ENCODE measurements at regions not wholly inside any gene's neighbourhood (a gene's known extent, or its start where the extent isn't known, plus 50 kb on each side); places are given as distances from the start of the nearest gene placed in this dataset.

DNA sequence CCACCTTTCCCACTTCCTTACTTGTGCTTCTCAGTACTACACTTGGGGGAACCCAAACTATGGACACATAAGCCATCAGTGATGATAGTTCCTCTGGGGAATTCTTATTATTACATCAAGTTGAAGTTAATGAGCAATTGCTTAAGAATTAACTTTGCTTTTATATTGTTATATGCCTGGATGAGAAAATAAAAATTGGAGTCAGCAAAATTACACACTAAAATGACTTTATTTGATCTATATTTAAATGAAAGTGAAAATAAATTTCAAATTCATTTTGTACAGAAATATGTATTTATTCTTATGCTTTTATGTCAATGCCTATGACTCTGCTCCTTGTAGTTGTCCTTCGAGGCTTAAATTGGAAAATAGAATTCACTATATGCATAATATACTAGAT is 149.4 kb upstream of the KCND2 start:
- no peak overlapping the region for H3K27ac ChIP-seq
- FAIRE-seq (no peak), DNase-seq (ENCODE audit: low read depth in 1 of 2, low spot score in 1 of 2) (no peak), ATAC-seq (no peak)
- no peak overlapping the region for H3K4me3 ChIP-seq
- no peaks in the 10 kb centered on the region for H3K4me1 ChIP-seq
- H3K9me3 ChIP-seq: no peaks in the 10 kb centered on the region
- TF ChIP-seq JUNB (IDR thresholded peaks at IDR 0.05) (no peak), HOXB5 (CRISPR knock-in tag; IDR thresholded peaks at IDR 0.05) (no peak), MAZ (IDR thresholded peaks at IDR 0.05; ENCODE audit: borderline replicate concordance, low read depth, low read length) (no peak), GATA3 (IDR thresholded peaks at IDR 0.05; ENCODE audit: borderline replicate concordance) (no peak), NFE2L2 (conservative IDR thresholded peaks at IDR 0.05; ENCODE audit: low read length) (no peak), RARB (CRISPR knock-in tag; IDR thresholded peaks at IDR 0.05) (no peak), CBX8 (IDR thresholded peaks at IDR 0.05) (no peak), POLR2AphosphoS2 (conservative IDR thresholded peaks at IDR 0.05; ENCODE audit: low read length) (no peak), ZSCAN20 (CRISPR knock-in tag; IDR thresholded peaks at IDR 0.05) (no peak), CBX2 (IDR thresholded peaks at IDR 0.05; ENCODE audit: borderline replicate concordance, low read depth) (no peak), KDM1A (IDR thresholded peaks at IDR 0.05; ENCODE audit: low read depth) (no peak), JUN (IDR thresholded peaks at IDR 0.05) (no peak)
- TF ChIP-seq, protein P1, sequence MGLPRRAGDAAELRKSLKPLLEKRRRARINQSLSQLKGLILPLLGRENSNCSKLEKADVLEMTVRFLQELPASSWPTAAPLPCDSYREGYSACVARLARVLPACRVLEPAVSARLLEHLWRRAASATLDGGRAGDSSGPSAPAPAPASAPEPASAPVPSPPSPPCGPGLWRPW (IDR thresholded peaks at IDR 0.05): no peak
- TF ChIP-seq, protein P2, sequence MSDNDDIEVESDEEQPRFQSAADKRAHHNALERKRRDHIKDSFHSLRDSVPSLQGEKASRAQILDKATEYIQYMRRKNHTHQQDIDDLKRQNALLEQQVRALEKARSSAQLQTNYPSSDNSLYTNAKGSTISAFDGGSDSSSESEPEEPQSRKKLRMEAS (IDR thresholded peaks at IDR 0.05): no peak
- TF ChIP-seq, protein P3, sequence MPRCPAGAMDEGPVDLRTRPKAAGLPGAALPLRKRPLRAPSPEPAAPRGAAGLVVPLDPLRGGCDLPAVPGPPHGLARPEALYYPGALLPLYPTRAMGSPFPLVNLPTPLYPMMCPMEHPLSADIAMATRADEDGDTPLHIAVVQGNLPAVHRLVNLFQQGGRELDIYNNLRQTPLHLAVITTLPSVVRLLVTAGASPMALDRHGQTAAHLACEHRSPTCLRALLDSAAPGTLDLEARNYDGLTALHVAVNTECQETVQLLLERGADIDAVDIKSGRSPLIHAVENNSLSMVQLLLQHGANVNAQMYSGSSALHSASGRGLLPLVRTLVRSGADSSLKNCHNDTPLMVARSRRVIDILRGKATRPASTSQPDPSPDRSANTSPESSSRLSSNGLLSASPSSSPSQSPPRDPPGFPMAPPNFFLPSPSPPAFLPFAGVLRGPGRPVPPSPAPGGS (IDR thresholded peaks at IDR 0.05): no peak
- TF ChIP-seq, protein P4, sequence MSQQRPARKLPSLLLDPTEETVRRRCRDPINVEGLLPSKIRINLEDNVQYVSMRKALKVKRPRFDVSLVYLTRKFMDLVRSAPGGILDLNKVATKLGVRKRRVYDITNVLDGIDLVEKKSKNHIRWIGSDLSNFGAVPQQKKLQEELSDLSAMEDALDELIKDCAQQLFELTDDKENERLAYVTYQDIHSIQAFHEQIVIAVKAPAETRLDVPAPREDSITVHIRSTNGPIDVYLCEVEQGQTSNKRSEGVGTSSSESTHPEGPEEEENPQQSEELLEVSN (IDR thresholded peaks at IDR 0.05; ENCODE audit: borderline replicate concordance, low read depth): no peak
- CTCF ChIA-PET: no interaction called here
- no peak overlapping the region for H3K4me2 ChIP-seq
- 5% methylated on average over 1 of the region's 1 CpG for WGBS (ENCODE audit: missing lambda C conversion rate)
- POLR2A ChIA-PET: no interaction called here

DNA sequence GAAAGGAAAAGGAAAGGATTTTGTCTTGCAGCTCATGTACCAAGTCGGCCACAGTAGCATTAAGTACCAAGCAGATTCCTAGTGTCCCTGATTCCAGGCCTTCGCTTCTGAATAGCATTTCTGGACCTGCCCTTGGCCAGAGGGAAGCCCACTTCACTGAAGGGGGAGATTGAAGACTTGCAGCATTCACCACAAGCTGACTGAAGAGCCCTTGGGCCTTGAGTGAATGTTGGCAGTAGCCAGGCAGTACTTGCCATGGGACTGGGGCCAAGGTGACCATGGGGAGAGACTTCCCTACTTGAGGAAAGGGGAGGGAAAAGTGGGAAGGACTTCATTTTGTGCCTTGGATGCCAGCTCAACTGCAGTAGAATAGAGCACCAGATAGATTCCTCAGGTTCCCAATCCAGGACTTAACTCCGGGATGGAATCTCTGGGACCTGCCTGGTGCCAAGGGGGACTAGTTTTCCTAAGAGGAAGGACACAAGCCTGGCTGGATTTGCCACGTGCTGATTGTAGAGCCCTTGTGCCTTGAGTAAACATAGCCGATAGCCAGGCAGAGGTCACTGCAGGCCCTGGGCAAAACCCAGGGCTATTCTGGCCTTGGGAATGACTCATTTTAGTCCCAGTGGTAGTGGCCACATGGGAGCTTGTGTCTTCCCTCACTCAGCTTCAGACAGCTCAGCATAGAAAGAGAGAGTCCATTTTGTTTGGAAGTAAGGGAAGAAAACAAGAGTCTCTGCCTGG is 141.7 kb upstream of the KCND2 start:
- H3K4me2 ChIP-seq: no peak overlapping the region
- H3K27ac ChIP-seq: no peak overlapping the region
- ATAC-seq: no peak
- H3K4me1 ChIP-seq: no peaks in the 10 kb centered on the region
- POLR2A ChIA-PET: no interaction called here
- TF ChIP-seq EHF (CRISPR knock-in tag; IDR thresholded peaks at IDR 0.05) (no peak), TFCP2L1 (CRISPR knock-in tag; IDR thresholded peaks at IDR 0.05) (no peak)
- FAIRE-seq: no peak
- CTCF ChIA-PET: no interaction called here
- no peaks in the 10 kb centered on the region for H3K9me3 ChIP-seq
- DNase-seq (ENCODE audit: low read depth in 1 of 2, low spot score in 1 of 2): no peak
- 0% methylated on average over 3 of the region's 5 CpGs for WGBS (ENCODE audit: missing lambda C conversion rate)
- no peak overlapping the region for H3K4me3 ChIP-seq

DNA sequence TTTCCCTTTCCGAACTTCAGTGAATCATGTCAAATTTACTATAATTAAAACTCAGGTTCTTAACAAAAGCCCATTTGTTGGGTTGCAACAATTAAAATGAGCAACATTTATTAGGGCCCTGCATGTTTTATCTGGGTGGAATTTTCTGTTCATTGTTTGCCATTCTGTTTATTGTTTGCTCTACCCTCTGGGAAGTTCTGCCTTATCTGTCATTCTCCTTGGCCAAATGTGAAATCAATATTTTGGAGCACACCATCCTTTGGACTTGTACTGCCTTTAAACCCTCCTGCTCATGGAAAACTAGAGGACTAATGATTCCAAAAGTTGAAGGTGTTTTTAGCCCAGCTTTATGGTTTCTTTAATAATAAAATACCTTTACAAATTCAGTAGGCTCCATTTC is 134.5 kb upstream of the KCND2 start:
- Histone ChIP-seq H3K9me3 (0 out of 3 replicates have a peak, but pooled peaks cover 2% of the 10 kb centered on the region), H3K27ac (no peak overlapping the region), H3K4me1 (no peaks in the 10 kb centered on the region), H3K4me2 (no peak overlapping the region), H3K4me3 (no peak overlapping the region)
- ChIA-PET POLR2A (no interaction called here), CTCF (no interaction called here)
- ATAC-seq (no peak), DNase-seq (ENCODE audit: low read depth in 1 of 2, low spot score in 1 of 2) (no peak), FAIRE-seq (no peak)
- 3% methylated on average over 1 of the region's 1 CpG for WGBS (ENCODE audit: missing lambda C conversion rate)
- TF ChIP-seq ZFP36 (IDR thresholded peaks at IDR 0.05; ENCODE audit: borderline replicate concordance, partially characterized antibody) (no peak), PHF8 (IDR thresholded peaks at IDR 0.05; ENCODE audit: borderline replicate concordance, low read depth) (no peak), NFE2L2 (conservative IDR thresholded peaks at IDR 0.05; ENCODE audit: low read length) (no peak), HOXB5 (CRISPR knock-in tag; IDR thresholded peaks at IDR 0.05) (no peak), RCOR1 (IDR thresholded peaks at IDR 0.05; ENCODE audit: low read depth, low read length) (no peak), HOXA7 (CRISPR knock-in tag; IDR thresholded peaks at IDR 0.05) (no peak), MAZ (IDR thresholded peaks at IDR 0.05; ENCODE audit: borderline replicate concordance, low read depth, low read length) (no peak), ZSCAN20 (CRISPR knock-in tag; IDR thresholded peaks at IDR 0.05) (no peak), POLR2A (IDR thresholded peaks at IDR 0.05; ENCODE audit: low read length) (no peak)
- TF ChIP-seq, protein P5, sequence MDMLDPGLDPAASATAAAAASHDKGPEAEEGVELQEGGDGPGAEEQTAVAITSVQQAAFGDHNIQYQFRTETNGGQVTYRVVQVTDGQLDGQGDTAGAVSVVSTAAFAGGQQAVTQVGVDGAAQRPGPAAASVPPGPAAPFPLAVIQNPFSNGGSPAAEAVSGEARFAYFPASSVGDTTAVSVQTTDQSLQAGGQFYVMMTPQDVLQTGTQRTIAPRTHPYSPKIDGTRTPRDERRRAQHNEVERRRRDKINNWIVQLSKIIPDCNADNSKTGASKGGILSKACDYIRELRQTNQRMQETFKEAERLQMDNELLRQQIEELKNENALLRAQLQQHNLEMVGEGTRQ (IDR thresholded peaks at IDR 0.05): no peak
